MCF 10A (cell line): ENCODE measurements at regions not wholly inside any gene's neighbourhood (a gene's known extent, or its start where the extent isn't known, plus 50 kb on each side); places are given as distances from the start of the nearest gene placed in this dataset.

Experiments
- BruUV-seq: library from RNA; stranded (reverse); fragments of 400-500 nt; replicated peaks from 2 replicates; lab custom pipeline; 2021; lab: Mats Ljungman, UMichigan
- CTCF ChIA-PET: fragments of 300-600 bp; sonication (Branson Sonifier 250); formaldehyde crosslinking; extraction: SDS; loops from one replicate; lab custom pipeline; 2021; ENCODE audit warnings: antibody characterized with exemption, inconsistent platforms; lab: Yijun Ruan, JAX
- POLR2A ChIA-PET: fragments of 300-600, 350-650 bp; sonication (Branson Sonifier 250); formaldehyde crosslinking; extraction: SDS; loops from one replicate; lab custom pipeline; 2020; ENCODE audit warnings: antibody characterized with exemption, inconsistent platforms; lab: Yijun Ruan, JAX
- DNase-seq: peaks from one replicate; pipeline ENCODE4 v3.0.0-alpha.2; 2018; ENCODE audit not compliant: unreplicated experiment
- H3K27ac Mint-ChIP-seq: one replicate; pipeline ENCODE4 v1.8.0; 2022; ENCODE audit warnings: mild to moderate bottlenecking, low read depth, mixed read lengths; ENCODE audit not compliant: unreplicated experiment
- H3K27me3 Mint-ChIP-seq: one replicate; pipeline ENCODE4 v1.8.0; 2022; ENCODE audit warnings: mixed read lengths; ENCODE audit not compliant: insufficient read depth, unreplicated experiment
- H3K36me3 Mint-ChIP-seq: one replicate; pipeline ENCODE4 v1.8.0; 2022; ENCODE audit warnings: mild to moderate bottlenecking, moderate library complexity, mixed read lengths; ENCODE audit not compliant: insufficient read depth, unreplicated experiment
- H3K4me1 Mint-ChIP-seq: one replicate; pipeline ENCODE4 v1.8.0; 2022; ENCODE audit warnings: mixed read lengths; ENCODE audit not compliant: insufficient read depth, unreplicated experiment
- H3K4me3 Mint-ChIP-seq: one replicate; pipeline ENCODE4 v1.8.0; 2022; ENCODE audit warnings: mild to moderate bottlenecking, moderate library complexity, mixed read lengths; ENCODE audit not compliant: unreplicated experiment
- H3K9me3 Mint-ChIP-seq: one replicate; pipeline ENCODE4 v1.8.0; 2022; ENCODE audit warnings: mixed read lengths; ENCODE audit not compliant: unreplicated experiment
- intact Hi-C: fragments of 100-400 bp; cut with micrococcal nuclease; formaldehyde crosslinking; loops from 2 replicates; pipeline ENCODE4 v1.14.1; 2022
- TF ChIP-seq, protein P1 (sequence below): fragments of 200-600 bp; IDR thresholded peaks from one replicate; pipeline ENCODE4 v1.8.0; 2022; ENCODE audit warnings: antibody characterized with exemption, mild to moderate bottlenecking; ENCODE audit not compliant: unreplicated experiment

DNA sequence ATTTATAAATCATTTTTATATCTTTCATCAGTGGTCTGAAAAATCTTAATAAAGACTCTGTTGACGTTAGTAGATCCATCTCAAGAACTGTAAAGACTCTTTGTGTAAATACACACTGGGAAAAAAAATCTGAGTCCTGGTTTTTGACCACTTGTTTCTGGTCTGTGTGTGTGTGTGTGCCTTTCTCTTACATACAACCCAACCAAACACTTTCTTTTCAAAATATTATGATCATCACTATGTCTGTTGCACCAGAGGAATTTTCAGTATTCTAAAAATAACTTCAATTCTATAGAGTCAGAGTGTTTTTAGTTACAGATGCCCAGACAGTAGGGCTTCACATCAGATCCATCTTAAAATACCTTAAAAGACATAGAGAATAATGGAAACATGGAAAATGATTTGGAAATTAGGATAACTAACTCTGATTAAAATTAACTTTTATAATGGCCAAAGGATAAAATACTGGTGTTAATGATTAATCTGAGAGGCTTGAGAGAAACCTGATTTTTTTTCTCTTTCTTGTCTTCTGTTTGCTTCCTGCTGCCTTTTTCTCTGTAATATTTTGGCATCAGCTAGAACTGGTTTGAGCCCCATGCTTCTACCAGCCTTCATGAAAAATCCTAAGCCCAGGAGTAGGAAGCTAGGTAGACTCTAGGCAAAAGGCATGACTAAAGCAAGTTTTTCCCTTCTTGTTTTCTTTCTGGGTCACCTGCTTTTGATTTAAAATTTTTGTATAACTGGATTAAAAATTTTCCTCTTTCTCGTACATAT, 99.7 kb downstream of the ATXN3L start:
- CTCF ChIA-PET: interaction anchor here (1.2 to 1.5 kb wide), 3 partner anchors 105 to 273 kb away, joined by 3 to 9 read pairs (median 6); no protein-coding TSS in a partner anchor
- Mint-ChIP-seq H3K36me3 (no peaks in the 10 kb centered on the region), H3K27me3 (peaks cover 20% of the 10 kb centered on the region), H3K9me3 (peaks cover 7% of the 10 kb centered on the region), H3K4me1 (peaks cover 16% of the 10 kb centered on the region), H3K4me3 (no peak overlapping the region), H3K27ac (no peak overlapping the region)
- no peak for DNase-seq
- TF ChIP-seq, protein P1, sequence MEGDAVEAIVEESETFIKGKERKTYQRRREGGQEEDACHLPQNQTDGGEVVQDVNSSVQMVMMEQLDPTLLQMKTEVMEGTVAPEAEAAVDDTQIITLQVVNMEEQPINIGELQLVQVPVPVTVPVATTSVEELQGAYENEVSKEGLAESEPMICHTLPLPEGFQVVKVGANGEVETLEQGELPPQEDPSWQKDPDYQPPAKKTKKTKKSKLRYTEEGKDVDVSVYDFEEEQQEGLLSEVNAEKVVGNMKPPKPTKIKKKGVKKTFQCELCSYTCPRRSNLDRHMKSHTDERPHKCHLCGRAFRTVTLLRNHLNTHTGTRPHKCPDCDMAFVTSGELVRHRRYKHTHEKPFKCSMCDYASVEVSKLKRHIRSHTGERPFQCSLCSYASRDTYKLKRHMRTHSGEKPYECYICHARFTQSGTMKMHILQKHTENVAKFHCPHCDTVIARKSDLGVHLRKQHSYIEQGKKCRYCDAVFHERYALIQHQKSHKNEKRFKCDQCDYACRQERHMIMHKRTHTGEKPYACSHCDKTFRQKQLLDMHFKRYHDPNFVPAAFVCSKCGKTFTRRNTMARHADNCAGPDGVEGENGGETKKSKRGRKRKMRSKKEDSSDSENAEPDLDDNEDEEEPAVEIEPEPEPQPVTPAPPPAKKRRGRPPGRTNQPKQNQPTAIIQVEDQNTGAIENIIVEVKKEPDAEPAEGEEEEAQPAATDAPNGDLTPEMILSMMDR: no peak
- POLR2A ChIA-PET: interaction anchor here (0.6 to 1.1 kb wide), 3 partner anchors 212 to 483 kb away, joined by 3 to 4 read pairs (median 3); no protein-coding TSS in a partner anchor
- intact Hi-C loops: loop anchor here (5.0 kb wide), 2 partner anchors 177 to 243 kb away; partner anchors contain the start of gene TMSB4X
- BruUV-seq: no TSS peak

DNA sequence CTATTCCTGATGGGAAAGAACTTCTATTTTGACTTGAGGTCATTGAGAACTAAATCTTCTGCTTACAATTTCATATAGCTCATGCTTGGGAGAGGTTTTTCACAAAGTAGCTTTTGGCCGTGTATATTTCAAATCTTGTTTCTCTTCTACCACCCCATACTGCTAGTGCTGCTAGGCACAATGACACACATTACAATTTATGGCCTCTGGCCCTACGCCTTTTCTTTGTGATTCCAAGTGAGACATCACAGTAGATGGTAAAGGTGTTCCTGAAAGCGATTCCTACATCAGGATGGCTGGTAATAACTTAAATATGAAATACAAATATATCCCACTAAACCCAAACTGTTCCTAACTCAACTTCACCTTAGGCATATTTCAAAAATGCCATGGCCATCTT, 101.1 kb downstream of the ATXN3L start:
- intact Hi-C loops: no loop called here
- Mint-ChIP-seq H3K27ac (no peak overlapping the region), H3K4me3 (no peak overlapping the region), H3K27me3 (peaks cover 19% of the 10 kb centered on the region), H3K4me1 (peaks cover 8% of the 10 kb centered on the region), H3K9me3 (peaks cover 7% of the 10 kb centered on the region), H3K36me3 (no peaks in the 10 kb centered on the region)
- no TSS peak for BruUV-seq
- DNase-seq: no peak
- TF ChIP-seq, protein P1: no peak
- ChIA-PET POLR2A (no interaction called here), CTCF (interaction anchor here (0.6 kb wide), 1 partner anchor 674 kb away, joined by 3 read pairs; no protein-coding TSS in a partner anchor)

DNA sequence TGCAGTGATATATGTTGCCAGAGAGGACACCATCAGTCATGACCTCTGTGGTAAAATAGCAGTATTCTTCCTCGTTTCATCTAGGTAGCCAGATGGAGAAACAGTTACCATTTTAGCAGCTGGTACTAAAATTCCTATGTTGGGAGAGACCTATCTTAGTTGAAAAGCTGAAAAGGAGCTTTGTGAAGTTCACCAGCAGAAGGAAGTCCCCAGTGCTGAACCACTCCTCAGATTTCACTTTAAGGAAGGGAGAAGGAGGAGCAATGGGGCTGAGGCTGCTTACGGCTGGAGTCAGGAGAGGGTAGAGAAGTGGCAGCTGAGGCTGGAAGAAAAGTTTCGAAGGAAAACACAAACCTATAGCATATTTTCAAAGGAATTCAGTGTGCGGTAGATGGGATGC, 103.7 kb downstream of the ATXN3L start:
- Mint-ChIP-seq H3K4me1 (peaks cover 8% of the 10 kb centered on the region), H3K9me3 (no peaks in the 10 kb centered on the region), H3K27ac (no peak overlapping the region), H3K27me3 (no peaks in the 10 kb centered on the region), H3K36me3 (no peaks in the 10 kb centered on the region), H3K4me3 (no peak overlapping the region)
- TF ChIP-seq, protein P1: no peak
- intact Hi-C loops: no loop called here
- ChIA-PET CTCF (no interaction called here), POLR2A (interaction anchor here (1.3 kb wide), 1 partner anchor 11 kb away, joined by 4 read pairs; no protein-coding TSS in a partner anchor)
- BruUV-seq: no TSS peak
- DNase-seq: no peak

DNA sequence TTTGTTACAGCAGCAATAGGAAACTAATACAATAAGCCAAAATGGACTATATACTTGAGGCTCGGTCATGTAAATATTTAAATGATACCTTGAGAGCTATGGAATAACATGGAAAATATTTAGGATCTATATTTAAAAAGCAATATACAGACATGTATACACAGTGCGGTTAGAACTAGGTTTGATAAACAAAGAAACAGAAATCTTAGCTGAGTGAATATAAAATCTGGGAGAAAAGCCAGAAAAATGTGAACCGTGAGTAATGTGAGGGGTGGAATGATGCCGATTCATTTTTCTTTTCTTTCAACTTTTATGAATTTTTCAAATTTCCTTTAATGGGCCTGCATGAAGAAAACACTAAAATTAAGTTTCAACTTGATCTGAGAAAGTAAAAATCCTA, 104.1 kb downstream of the ATXN3L start:
- Mint-ChIP-seq H3K27me3 (no peaks in the 10 kb centered on the region), H3K36me3 (no peaks in the 10 kb centered on the region), H3K27ac (no peak overlapping the region), H3K9me3 (no peaks in the 10 kb centered on the region), H3K4me1 (peaks cover 6% of the 10 kb centered on the region), H3K4me3 (no peak overlapping the region)
- CTCF ChIA-PET: interaction anchor here (0.6 kb wide), 1 partner anchor 207 kb away, joined by 4 read pairs; no protein-coding TSS in a partner anchor
- intact Hi-C loops: no loop called here
- no TSS peak for BruUV-seq
- TF ChIP-seq, protein P1: no peak
- POLR2A ChIA-PET: interaction anchor here (1.3 kb wide), 1 partner anchor 12 kb away, joined by 4 read pairs; no protein-coding TSS in a partner anchor
- no peak for DNase-seq
